ENCODE measurements at regions not wholly inside any gene's neighbourhood (a gene's known extent, or its start where the extent isn't known, plus 50 kb on each side); places are given as distances from the start of the nearest gene placed in this dataset.

DNA sequence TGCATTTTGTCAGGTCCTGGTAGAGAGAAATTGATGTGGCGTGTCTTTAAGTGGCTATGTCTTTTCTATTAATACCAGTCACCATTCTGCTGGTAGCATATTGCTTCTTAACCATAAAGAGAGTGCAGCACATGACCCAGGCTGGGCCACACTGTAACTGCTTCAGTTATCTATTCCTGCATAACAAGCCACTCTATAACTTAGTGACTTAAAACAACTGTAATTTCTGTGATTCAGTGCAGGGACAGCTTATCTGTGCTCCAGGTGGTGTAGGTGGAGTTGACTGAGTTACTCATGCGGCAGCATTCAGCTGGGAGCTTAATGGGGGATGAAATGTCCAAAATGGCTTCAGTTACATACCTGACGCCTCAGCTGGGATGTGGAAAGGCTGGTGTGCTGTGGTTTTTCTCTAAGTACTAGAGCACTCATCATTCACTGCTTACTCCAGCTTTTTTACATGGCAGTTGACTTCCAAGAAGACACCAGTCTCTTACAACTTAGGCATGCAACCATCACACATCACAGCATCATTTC is 742.4 kb downstream of the SATB2 start:
- TF ChIP-seq, protein P1, sequence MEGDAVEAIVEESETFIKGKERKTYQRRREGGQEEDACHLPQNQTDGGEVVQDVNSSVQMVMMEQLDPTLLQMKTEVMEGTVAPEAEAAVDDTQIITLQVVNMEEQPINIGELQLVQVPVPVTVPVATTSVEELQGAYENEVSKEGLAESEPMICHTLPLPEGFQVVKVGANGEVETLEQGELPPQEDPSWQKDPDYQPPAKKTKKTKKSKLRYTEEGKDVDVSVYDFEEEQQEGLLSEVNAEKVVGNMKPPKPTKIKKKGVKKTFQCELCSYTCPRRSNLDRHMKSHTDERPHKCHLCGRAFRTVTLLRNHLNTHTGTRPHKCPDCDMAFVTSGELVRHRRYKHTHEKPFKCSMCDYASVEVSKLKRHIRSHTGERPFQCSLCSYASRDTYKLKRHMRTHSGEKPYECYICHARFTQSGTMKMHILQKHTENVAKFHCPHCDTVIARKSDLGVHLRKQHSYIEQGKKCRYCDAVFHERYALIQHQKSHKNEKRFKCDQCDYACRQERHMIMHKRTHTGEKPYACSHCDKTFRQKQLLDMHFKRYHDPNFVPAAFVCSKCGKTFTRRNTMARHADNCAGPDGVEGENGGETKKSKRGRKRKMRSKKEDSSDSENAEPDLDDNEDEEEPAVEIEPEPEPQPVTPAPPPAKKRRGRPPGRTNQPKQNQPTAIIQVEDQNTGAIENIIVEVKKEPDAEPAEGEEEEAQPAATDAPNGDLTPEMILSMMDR (IDR thresholded peaks at IDR 0.05; ENCODE audit: insufficient read depth, low read depth, low read length) = no peak
- no peak for DNase-seq (ENCODE audit: low read depth)

DNA sequence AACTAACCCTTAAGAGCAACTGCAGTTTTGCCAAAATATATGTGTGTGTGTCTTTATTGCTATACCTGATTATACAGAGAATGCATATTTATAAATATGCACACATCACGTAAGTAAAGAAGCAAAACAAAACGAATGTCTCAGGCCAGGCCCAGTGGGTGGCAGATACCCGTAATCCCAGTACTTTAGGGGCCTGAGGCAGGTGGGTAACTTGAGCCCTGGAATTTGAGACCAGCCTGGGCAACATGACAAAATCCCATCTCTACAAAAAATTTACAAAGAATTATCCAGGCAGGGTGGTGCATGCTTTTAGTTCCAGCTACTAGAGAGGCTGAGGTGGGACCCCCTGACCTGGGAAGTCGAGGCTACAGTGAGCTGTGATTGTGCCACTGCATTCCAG is 745.3 kb downstream of the SATB2 start:
- TF ChIP-seq, protein P1 (IDR thresholded peaks at IDR 0.05; ENCODE audit: insufficient read depth, low read depth, low read length) = no peak
- no peak overlapping the region for H3K4me3 ChIP-seq (ENCODE audit: low read depth, low read length)
- no peak for DNase-seq (ENCODE audit: low read depth)

More for the DNA sequence above, 742.4 kb downstream of the SATB2 start:
- H3K4me3 ChIP-seq (ENCODE audit: low read depth, low read length) = no peak overlapping the region

DNA sequence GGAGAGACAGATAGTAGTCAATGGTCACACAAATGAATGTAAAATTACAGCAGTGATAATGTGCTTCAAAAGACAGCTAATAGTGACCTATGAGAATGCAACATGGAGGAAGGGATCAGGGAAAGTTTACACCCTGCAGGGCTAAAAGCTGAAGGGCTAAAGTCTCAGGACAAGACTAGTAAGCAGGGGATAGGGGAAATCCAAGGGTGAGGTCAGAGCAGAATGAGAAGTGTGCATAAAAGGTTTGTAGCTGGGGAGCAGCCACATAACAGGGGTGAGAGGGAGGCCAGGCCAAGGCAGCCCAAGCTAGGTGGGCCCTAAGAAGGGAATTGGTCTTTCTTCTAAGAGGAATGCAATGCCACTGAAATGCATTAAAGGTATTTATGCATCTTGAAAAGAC is 746.3 kb downstream of the SATB2 start:
- no peak for DNase-seq (ENCODE audit: low read depth)
- no peak overlapping the region for H3K4me3 ChIP-seq (ENCODE audit: low read depth, low read length)
- TF ChIP-seq, protein P1 (IDR thresholded peaks at IDR 0.05; ENCODE audit: insufficient read depth, low read depth, low read length) = no peak

DNA sequence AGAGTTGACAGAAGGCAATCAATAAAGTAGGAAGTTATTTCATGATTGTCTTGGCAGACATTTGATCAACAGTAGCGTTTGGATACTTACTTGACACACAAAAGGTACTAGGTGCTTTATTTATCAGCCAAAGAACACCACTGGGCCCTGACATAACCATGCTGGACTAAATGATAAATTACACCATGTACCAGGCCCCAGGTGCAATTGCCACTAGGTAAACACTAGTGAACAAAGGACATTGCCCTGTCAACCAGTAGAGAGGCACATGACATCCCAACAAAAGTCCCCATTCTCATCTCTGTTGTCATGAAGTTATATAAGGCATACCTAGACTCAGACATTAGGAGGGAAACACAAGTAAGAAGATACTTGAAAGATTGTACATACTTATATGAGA is 747.2 kb downstream of the SATB2 start:
- TF ChIP-seq, protein P1 (IDR thresholded peaks at IDR 0.05; ENCODE audit: insufficient read depth, low read depth, low read length) = no peak

DNA sequence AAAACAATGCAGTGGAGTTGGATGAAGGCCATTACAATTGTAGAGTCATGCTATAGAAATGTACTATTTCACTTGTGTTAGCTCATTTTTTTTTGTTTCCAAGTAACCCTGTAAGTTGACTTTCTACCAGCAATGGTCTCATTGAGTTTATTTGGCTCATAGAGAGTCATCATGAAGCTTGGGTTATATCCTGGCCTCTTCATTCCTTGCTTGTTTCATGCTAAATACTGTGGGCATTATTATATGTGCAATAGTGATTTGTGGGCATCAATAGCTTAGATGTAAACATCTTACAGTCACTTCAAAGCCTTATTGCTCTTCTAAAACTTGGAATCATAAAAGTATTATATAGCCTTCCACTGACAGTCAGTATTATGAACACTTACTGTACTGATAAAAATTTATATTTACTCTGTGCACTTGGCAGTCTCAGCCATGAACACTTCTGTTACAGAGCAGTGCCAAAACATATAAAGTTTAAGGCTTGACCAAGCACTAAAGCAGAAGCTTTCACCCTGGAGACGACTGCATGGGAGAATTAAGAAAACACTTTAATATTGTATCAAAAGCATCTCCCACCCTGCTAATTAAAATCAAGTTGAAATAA is 751.2 kb downstream of the SATB2 start:
- no peak overlapping the region for H3K4me3 ChIP-seq (ENCODE audit: low read depth, low read length)
- TF ChIP-seq, protein P1 (IDR thresholded peaks at IDR 0.05; ENCODE audit: insufficient read depth, low read depth, low read length) = no peak
- DNase-seq (ENCODE audit: low read depth) = no peak

More for the DNA sequence above, 747.2 kb downstream of the SATB2 start:
- DNase-seq (ENCODE audit: low read depth) = no peak
- H3K4me3 ChIP-seq (ENCODE audit: low read depth, low read length) = no peak overlapping the region

DNA sequence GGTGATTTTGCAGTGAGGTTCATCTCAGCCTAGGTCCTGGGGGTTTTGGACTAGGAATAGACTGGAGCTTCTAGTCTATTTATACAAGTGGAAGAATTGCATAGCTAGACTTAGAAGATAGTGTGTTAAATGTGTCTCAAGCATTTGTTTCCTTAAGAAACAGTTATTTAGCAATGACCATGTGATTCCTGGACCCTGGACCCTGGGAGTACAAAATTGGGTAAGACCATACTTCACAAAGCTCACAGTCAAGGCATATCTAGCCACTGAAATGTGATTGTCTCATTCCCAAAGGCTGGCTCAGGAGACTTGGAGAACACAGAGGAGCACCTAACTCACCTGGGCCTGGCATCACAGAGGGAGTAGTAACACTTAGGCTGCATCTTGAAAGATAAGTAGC is 754.5 kb downstream of the SATB2 start:
- no peak overlapping the region for H3K4me3 ChIP-seq (ENCODE audit: low read depth, low read length)
- no peak for DNase-seq (ENCODE audit: low read depth)
- TF ChIP-seq, protein P1 (IDR thresholded peaks at IDR 0.05; ENCODE audit: insufficient read depth, low read depth, low read length) = no peak

DNA sequence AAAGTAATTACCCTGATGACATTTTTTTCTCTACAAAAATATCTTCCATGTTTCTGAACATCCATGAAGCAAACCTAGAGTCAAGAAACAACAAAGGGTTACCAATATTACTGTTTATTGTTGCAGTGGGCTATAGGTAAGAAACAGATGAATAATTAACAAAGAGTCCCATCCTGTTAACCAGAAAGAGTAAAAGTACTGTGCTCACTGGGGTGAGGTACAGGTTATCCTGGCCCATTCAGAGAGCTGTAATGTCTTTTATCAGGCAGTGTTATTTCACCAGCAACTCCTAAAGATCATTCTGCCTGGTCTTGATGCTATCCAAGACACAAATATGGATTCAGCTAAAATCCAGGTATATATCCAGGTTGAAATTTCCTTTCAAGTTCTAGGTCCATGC is 754.9 kb downstream of the SATB2 start:
- H3K4me3 ChIP-seq (ENCODE audit: low read depth, low read length) = no peak overlapping the region
- TF ChIP-seq, protein P1 (IDR thresholded peaks at IDR 0.05; ENCODE audit: insufficient read depth, low read depth, low read length) = no peak
- DNase-seq (ENCODE audit: low read depth) = no peak
